Activated CD4-positive, alpha-beta T cell treated with anti-CD3 and anti-CD28 coated beads for 48 hours (primary cell): ENCODE measurements at regions not wholly inside any gene's neighbourhood (a gene's known extent, or its start where the extent isn't known, plus 50 kb on each side); places are given as distances from the start of the nearest gene placed in this dataset.

ENCODE experiments used
- DNase-seq: peaks from one replicate; pipeline ENCODE4 v3.0.0-alpha.2; 2020

DNA sequence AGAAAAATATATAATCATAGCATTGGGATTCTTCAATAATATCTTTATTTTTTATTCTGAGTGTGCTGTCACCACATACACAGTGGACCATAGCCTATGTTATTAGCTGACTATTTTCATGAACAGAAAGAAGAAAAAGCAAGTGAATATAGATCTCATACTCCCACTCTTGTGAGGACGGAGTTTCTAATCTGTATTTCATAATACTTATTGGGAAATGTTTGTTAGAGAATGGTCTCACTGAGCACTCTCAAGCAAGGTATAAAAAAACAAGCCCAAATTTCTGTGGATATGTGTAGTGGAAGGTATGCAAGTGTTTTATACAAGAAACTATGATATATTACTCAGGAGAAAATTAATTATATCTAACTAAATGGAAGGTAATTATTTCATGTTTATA, 1218.1 kb downstream of the SLITRK1 start:
- DNase-seq: no peak

DNA sequence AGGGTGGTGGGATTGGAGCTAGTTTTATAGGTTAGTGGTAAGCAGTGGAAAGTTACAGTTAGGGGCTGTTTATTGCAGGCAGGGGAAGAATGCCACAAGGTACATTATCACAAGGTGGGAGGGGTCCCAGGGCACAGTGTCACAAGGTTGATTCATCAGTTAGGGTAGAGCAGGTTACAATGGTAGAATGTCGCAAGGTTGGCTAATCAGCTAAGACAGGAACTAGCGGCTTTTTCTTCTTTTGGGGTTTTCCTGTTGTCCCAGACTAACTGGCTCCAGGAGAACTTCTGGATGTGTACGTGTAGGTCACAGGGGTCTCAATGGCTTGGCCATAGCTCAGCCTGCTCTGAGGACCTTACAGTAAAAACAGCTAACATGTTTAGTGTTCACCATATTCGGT, 1221.1 kb downstream of the SLITRK1 start:
- no peak for DNase-seq

DNA sequence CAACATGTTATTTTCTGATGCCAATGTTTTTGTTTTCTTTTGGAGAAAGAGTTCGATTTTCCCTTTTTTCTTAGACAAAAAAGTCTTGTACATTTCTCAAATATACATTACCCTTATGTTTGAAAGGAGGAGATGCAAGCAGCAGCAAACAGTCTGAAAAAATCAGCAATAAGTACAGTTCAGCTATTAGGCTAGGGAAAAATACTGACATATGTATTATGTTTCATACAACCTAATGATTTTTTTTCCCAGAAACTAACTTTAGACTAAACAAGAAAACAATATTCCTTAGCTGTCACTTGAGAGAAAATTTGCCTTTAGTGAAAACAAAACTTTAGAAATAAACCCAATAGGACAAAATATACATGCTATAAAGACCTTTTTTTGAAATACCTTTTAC, 1223.5 kb downstream of the SLITRK1 start:
- no peak for DNase-seq

DNA sequence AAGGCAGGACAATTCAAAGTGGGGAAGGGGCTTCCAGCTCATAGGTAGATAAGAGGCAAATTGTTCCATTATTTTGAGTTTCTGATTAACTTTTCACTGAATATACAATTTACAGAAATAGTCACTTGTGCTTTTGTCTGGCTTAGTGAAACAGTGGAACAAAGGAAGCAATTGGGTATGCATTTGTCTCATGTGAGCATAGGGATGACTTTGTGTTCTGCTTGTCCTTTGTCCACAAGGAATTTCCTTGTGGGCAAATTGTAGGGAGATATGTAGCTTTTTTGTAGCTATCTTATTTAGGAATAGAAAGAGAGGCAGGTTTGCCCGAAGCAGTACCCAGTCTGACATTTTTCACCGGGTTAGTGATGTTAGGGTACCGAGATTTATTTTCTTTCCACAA, 1224.8 kb downstream of the SLITRK1 start:
- DNase-seq: no peak

DNA sequence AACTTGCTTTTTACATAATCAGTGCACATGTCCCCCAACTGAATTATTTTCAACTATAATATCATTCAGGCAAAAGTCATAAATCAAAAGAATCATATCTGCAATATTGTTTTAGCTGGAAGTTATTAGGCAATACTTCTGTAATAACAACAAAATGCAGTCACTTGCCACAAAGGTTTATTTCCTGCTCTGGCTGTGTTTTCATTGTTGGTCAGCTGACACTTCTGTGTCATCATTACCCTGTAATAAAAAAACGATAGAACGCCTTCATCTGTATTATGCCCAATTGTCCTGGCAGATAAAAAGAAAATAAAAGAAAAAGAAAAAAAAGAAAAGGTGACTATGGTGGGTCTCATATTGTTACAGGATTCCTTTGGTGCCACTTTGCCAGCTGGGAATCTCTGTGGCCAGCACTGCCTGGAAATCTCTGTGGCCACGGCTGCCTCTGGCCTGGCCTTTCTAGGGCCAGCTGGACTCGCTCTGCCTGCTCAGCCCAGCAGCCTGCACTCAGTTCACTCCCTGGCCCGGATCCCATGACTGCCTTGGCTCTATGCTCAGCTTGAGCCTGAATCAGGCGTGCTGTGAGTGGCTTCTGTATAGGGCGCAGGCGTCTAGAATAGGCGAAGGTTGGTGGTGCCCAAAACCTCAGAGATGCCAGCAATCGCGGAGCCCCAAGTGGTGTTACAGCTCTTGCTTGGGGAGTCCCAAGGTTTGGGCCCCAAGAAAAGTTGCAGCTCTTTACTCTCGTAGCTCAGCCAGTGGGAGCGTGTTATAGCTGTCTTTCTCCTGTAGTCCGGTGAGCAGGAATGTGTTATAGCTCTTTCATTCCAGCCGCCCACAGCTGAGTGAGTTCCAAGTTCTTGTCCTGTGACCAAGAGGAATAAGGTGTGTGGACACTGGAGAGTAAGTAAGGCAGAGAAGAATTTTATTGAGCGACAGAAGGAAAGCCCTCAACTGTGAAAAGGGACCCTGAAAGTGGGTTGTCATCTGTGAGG, 1227.1 kb downstream of the SLITRK1 start:
- DNase-seq: no peak

DNA sequence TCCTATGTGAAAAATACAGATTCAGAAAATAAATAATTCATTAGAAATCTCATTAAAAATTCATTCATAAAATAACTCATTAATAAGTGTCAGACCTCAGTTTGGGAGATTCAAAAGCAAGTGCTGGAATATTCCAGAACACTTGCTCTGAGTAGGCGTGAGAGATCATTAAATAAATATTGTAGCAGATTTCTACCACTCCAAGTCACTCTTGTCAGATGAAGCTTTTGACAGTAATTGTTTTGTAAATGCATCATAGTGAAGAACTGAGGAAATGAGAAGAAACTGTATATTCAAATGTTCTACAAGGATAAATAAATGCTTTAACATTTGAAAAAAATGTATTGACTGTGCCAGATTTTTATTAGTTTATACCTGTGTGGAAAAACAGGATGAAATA, 1228.1 kb downstream of the SLITRK1 start:
- DNase-seq: no peak

DNA sequence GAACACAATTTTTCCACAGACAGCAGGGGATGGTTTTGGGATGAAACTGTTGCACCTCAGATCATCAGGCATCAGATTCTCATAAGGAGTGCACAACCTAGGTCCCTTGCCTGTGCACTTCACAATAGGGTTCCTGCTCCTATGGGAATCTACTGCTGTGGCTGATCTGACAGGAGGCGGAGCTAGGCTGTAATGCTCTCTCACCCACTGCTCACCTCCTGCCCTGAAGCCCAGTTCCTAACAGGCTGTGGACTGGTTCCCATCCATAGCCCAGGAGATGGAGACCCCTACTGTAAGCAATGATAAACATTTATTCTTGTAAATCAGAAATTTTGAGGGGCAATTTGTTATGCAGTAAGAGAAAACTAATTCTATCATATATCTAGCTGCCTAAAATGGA, 1234.7 kb downstream of the SLITRK1 start:
- DNase-seq: no peak

DNA sequence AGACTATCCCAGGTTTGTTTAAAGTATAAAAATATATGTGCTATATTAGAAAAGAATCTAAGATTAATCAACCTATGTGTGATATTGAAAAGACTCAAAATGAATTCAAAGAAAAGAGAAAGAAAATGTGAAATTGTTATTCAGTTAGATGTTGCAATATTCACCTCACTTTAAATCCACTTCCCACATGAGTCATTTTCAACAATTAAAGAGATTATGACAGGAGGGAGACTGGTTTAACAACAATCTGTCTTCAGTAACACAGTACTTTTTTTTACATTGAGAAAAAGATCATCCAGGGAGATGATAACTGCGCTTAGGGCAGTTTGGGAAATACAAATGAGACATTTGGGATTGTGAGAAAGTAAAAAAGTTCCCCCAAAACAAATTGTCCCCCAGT, 1246.2 kb downstream of the SLITRK1 start:
- no peak for DNase-seq

DNA sequence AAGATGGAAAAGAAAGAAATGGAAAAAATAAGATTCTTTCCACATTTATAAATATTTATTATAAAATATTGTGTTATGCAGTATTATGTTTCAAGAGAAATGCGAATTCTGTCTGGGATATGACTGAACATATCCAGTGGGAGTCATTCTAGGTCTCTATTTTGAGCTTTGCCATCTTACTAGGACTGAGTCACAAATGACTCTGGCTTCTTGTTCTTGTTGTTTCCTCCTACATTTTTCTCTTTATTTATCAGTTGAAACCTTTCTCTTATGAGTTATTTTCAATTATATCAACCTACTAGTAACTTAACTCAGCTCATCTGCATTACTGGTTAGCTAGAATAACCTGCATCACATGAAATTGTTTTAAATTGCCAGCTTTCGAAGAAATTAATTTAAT, 1247.3 kb downstream of the SLITRK1 start:
- DNase-seq: no peak

DNA sequence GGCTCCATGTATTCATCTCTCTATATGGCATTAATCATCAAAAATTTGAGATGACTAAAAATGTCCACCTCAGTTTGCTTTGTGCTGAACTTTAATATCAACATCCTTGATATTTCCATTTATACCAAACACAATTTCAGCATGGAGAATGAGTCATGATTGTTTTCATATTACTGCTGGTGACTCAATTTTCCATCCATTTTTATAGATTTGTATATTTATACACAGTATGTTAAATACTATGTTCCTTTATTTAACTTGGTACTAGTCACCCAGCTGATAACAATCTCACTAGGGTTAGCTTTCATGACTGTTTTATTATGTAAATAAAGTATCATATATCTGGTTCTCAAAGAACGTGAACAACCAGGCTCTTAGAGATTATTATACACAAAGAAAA, 1255.1 kb downstream of the SLITRK1 start:
- no peak for DNase-seq

DNA sequence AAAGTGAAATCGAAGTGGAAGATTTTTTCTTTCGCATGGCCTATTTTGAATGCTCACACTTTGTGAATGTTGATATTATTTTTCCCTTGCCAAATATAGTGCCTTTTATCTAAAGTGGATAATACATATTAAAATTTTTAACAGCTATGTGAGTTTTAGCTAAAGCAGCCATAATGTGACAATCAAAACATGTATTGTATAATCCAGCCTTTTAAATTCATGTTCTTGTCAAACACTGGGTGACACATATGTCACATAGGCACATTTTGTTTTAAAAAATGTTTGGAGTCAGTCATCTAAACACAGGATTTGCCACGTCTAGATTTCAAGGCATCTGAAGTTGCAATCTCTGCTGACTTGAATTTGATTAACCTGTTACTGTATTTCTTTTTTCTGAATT, 1256.6 kb downstream of the SLITRK1 start:
- DNase-seq: no peak

DNA sequence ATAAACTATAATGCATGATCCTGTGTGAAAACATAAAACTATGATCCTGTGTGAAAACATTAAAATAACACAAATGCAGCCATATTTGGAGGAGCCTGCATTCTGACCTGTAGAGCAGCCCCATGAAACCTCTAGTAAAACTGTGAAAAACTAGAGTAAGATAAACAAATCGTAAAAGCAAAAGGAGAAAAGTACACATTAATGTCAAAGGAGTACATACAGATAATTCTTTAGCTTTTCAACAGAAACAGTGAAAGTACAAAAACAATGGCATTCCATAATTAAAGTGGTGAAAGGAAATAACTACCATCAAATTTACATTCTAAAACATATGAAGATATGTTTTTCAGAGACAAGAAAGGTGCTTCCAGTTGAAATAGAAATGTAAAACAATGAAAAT, 1267.2 kb downstream of the SLITRK1 start:
- DNase-seq: no peak

DNA sequence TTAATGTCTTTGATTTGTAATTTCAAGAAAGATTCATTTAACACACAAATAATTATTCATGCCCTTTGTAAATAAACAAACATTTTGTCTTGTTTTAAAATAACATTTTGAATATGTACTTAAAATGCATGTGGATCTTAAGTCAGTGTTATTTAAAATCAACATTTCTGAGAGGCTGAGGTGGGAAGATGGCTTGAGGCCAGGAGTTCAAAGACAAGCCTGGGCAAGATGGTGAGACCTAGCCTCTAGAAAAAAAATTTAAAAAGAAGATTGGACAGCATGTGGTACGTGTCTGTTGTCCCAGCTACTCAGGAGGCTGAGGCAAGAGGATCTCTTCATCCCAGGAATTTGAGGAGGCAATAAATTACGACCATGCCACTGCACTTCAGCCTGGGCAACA, 1268.2 kb downstream of the SLITRK1 start:
- no peak for DNase-seq

DNA sequence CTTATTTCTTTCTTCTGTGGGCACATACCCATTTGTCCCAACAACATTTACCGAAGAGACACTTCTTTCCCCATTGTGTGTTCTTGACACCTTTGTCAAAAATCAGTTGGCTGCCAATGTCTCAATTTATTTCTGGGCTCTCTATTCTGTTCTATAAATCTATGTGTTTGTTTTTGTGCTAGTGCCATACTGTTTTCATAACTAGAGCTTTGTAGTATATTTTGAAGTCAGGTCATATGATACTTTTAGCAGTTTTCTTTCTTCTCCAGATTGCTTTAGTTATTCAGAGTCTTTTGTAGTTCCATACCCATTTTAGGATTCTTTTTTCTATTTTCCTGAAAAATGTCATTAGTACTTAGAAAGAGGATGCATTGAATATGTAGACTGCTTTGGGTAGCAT, 1276.3 kb downstream of the SLITRK1 start:
- no peak for DNase-seq

DNA sequence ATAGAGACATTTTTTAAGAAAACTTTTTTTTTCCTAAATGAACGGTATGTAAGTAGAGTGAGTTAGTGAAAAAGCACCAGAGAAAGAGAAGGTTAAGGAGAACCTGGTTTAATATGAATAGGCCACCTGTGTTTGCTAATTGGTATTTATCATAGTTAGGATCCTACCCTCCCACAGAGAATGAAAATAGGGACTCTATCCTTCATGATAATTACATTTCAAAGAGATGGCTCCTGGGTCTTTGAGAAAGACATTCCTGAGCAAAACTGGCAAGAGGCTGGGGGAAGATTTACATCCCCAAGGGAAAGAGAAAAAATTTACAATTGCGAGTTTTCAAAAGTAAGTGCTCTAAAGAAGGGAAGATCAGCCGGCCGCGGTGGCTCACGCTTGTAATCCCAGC, 1284.5 kb downstream of the SLITRK1 start:
- no peak for DNase-seq

DNA sequence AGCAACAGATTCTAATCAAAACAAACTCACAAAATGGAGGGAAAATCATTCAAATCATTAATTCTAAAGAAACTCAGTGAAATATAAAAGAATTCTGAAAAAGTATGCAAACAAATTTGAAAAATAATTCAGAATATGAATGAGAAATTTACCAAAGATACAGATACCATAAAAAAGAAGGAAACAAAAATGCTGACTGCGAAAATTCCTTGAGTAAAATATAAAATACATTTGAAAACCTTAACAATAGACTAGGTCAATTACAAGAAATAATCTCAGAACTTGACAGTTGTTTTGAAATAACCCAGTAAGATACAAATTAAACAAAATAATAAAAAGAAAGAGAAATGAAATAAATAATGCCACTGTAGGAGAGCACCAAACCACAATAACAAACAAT, 1289.0 kb downstream of the SLITRK1 start:
- DNase-seq: no peak

DNA sequence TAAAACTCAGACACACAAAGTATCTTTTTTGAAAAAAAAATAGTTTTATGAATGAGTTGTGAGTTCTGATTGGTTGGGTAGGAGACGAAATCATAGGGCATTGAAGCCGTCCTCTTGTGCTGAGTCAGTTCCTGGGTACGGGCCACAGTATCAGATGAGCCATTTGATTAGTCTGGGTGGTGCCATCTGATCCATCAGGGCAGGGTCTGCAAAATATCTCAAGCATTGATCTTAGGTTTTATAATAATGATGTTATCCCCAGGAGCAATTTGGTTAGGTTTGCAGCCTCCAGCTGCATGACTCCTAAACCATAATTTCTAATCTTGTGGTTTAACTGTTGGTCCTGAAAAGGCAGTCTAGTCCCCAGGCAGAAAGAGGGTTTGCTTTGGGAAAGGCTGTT, 1310.6 kb downstream of the SLITRK1 start:
- DNase-seq: no peak

DNA sequence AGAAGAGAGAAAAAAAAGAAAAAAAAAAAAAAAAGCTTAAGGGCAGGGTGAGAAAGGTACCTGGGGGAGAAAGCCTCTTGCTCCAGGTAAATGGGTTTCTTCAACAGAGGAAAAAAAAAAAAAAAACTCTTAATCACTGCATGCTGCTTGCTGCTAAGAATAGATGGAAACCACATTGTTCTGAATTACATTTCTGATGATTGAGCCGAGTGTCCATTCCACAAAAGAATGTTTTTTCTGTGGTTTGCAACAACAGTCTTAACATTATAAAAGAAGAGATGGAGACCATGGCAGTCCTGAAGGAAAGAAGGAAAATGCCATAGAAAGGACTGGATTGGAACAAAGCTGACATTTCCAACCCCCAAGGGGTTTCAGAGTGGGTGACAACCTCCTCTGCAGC, 1312.7 kb downstream of the SLITRK1 start:
- no peak for DNase-seq

DNA sequence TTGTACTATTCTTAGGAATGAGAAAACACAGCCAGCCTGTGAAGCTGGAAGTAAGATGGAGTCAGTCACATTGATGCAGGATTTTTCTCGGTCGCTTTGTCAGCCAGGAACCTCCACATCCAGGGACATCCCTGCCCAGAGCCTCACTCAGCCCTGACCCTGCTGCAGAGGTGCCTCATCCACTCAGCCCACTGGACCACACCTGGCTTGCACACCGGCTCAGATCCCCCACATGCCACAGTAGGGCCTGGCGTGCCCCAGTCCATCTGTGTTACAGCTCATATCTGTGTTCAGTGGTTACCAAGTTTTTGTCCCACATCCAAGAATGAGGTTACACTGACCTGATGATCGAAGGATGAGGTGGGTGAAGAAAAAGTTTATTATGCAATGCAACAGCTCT, 1315.4 kb downstream of the SLITRK1 start:
- no peak for DNase-seq

DNA sequence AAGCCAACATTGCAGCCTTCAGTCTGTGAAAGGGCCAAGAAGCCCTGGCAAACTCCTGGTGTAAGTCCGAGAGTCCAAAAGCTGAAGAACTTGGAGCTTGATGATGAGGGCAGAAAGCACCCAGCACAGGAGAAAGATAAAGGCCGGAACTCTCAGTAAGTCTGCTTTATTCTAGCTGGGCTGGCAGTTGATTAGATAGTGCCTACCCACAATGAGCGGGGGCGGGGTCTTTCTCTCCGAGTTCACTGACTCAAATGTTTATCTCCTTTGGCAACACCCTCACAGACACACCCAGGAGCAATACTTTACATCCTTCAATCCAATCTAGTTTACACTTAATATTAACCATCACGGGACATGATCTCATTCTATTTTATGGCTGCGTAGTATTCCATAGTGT, 1317.1 kb downstream of the SLITRK1 start:
- no peak for DNase-seq

DNA sequence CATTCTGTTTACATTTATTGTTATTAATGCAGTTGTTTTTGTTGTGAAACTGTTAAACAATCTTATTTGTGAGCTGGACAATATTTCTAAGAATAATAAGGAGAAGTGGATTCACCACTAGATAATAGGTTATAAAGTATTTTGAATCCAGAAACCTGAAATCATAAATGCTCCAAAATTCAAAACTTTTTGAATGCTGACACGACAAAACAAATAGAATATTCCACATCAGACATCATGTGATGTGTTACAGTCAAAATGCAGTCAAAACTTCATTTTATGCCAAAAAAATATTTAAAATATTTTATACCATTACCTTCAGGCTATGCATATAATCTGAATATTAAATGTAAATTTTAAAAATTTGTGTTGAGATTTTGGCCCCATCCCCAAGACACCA, 1321.4 kb downstream of the SLITRK1 start:
- DNase-seq: no peak

DNA sequence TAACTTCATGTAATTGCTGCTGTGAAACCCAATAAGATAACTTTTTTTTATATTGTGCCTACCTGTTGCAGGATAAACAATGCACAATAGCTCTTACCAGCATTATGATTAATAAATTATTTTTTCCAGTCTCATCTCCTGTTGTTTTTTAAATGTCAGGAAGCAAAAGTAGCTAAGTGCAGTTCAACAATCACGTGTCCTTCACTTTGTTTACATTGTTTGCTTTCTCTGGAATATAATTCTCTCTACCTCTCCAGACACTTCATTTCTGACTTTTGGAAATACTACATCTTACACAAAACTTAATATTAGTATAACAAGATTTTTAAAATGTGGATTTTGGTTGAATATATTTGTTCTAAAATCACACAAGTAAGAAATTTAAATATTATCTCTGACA, 1359.4 kb downstream of the SLITRK1 start:
- no peak for DNase-seq

DNA sequence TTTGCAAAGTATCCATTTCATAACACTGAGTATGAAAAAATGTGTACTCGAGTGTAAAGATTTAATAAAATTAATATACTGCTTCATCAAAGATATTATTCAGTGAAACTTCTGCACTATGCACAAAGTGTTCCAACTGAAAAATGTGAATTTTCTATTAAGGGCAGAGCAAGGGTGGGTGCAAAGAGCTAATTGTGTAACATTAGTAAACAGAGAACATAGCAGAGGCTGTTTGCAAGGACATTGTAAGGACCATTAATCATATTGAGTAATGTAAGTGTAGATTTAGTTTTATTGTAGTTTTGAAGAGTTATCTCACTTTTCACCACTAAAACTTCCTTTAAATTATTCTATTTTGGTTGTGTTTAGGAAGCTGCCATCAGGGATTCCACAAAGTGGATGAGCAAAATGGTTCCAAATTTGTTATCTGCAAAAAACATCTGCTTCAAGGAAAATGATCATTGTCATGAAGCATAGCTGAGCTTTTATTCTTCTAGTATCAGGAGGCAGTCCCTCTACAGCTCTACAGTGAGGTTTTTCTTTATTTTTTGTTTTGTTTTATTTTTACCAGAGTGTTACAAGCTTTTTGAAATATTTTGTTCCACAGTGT, 1375.4 kb downstream of the SLITRK1 start:
- no peak for DNase-seq

DNA sequence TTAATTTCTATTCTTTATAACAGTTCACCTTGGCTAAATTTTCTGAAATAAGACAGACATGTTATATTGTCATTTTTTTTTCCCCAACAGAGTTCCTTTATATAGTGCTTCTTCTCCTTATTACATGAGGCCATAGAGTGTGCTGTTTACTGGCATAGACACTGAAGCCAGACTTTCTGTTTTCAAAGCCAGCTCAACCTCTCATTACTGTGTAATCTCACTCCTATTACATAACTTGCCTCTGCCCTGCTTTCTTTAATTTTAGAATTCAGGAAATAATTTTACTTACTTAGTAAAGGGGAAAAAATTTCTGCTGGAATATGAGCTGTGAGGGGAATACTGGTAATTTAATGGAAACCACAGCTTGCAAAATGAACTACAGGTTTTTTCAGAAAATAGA, 1380.4 kb downstream of the SLITRK1 start:
- no peak for DNase-seq

DNA sequence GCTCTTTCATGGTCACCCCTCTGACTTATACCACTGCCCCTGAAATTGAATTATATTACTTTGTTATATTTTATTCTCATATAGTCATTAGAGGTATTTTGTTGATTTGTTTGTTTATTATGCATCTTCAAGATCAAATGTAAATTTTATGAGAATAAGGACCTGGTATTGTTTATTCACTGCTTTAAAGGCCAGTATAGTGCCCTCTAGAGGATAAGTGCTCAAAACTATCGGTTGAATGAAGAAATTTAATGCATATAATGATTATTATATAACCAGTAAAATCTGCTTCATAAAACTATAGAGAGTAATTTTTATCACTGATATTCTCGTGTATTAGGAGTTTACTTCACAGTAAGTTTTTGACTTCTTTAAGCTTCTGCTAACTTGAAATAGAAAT, 1401.9 kb downstream of the SLITRK1 start:
- DNase-seq: no peak
